GM21529 (cell line): ENCODE measurements at regions not wholly inside any gene's neighbourhood (a gene's known extent, or its start where the extent isn't known, plus 50 kb on each side); places are given as distances from the start of the nearest gene placed in this dataset.
"Not testable (repeated sequence)": the region's sequence is repeated elsewhere in the genome, so short reads cannot be mapped to it uniquely, and the experiment has no call there.

ENCODE experiments used
- ATAC-seq: cut with Tn5 transposase; IDR thresholded peaks from one replicate; pipeline ENCODE4 v1.9.1; 2021; ENCODE audit not compliant: unreplicated experiment

- no peak for ATAC-seq
These were observed 203.9 kb downstream of the HAO1 start for GRCh38 chr20:7736336-7736735.

DNA sequence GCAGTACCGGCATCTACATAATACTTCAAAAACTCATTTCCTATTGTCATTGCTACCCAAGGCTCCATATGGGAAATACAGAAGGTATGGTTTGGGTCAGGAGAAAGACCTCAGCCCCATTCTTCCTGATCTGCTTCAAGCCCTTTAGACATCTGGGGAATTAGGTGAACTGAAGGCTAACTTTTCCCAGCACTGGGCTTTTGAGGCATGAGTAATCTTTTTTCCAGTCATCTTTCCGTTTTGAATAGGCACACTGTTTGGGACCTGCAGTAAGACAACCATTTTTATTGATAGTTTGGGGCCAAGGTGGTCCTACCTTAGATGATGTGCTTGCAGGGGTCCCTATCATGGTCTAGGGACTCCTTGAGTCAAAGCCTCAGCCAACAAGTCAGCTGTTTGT is 198.4 kb downstream of the HAO1 start:
- no peak for ATAC-seq

DNA sequence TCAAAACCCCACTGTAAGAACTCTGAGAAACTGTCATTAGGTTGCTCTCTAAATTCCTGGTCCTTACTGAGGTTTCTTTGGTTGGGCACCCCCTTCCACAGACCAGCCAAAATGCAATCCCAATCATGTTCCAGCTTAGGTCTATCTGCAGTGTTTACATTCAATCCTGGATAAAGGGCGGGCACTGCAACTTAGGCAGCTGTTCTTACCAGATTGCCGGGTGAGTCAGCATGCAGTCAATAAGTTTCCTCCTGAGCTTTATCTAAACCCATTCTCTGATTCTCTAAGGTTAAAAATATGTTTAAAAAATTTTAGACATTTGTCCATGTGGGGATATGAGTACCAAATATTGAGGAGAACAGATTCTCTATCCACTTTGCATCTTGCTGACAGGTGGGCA is 197.8 kb downstream of the HAO1 start:
- no peak for ATAC-seq

DNA sequence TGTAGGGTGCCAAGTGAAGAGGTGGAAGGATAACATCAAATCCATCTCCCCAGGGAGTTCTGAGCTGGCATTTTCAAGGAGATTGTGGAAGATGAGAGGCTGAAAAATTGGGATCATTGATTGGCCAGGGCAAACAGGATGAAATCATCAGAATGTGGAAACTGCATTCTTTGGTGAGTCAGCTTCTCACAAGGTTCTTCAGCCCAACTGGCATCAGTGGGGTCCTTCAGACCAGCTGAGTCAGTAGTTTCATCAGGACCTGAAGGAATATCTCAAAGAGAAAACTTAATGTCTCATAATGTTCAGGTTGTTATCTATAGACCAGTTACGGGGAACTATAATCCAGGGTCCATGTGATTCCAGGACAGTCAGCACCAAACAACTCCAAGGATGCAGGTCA is 195.8 kb downstream of the HAO1 start:
- ATAC-seq, result no peak

DNA sequence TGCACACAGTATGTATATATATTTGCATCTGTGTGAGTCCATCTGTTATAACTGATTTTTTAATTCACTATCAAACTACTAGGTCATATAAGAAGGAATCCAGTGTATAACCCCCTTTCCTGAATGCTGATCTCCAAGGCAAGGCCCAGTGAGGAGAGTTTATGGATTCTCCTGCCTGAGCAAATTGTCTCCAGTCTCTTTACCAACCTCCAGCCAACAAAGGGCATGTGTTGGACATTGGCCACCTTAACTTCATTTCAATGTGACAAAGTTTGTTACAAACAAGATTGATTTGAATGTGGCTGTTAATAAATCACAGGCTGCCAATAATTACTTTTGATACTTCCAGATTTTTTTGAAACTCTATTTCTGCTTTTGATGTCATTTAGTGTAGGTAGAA is 191.6 kb downstream of the HAO1 start:
- ATAC-seq, result no peak

- no peak for ATAC-seq
These were observed 186.2 kb downstream of the HAO1 start for GRCh38 chr20:7754102-7754501.

GRCh38 chr20:7758406-7758805 is 181.9 kb downstream of the HAO1 start:
- ATAC-seq, result no peak

DNA sequence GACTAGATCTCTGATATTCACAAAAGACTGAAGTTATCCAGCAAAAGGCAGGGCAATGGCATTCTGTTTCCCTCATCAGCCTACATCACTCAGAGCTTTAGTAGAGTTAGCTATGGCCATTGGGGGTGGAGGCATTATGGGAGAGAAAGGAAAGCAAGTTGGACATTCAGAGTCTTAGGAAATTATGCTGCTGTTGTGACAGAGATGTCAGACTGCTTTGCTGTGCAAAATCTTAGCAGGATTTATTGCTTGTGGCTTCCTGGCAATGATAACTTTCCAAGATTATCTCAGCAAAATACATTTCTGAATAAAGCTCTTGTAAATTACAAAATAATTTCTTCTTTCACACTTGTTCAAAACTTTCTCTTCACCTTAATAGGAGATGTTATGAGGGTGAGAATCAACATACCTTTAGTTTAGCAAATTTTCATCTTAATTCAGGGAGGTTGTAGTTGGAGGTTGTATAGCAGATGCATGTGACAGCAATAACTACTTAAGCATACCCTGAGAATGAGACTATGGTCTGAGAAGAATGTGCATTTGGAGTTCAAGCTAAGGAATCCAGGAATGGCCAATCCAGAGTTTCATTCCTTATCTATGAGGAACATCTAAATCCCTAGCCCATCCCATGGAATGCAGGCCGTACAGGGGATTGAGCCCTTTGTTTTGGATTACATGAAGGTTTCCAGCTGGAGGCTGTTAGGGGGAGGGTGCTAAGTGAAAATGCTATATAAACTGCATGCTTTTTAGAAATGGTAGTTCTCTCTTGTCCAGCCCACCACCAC is 179.8 kb downstream of the HAO1 start:
- ATAC-seq, result no peak

DNA sequence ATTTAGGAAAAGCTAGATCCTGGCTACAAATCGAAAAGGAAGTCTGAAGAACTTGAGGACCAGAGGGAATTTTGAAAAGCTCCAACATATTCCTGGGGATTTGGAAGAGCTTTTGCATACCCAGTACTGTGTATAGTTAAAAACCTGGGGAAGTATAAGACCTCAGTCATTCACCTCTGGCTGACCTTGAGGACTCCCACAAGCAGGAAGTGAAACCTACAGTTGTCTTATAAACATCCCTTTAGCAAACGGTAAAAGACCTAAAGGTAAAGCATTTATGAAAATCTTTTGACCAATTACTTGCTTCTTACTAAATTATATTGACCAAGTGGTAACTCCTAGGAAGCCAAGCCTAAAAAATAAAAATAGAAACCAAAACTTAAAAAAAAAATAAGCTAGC is 175.0 kb downstream of the HAO1 start:
- peak; percentile 86 for ATAC-seq

DNA sequence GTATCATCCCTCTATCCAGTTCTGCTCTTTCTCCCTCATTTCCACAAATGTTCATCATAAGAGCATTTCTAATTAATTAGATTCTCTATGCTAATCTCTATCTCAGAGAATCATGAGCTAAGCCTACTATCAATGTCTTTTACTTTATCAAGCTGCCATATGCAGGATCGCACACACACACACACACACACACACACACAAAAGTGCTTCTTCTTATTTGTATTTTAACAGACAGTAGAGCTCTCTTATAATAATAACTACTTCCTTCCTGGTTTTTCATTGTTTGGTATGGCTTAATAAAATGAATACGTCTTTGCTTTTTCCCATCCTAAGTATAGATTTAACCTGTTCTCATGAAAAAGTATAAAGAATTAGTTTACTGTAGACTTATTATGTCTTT is 170.2 kb downstream of the HAO1 start:
- ATAC-seq, result no peak

DNA sequence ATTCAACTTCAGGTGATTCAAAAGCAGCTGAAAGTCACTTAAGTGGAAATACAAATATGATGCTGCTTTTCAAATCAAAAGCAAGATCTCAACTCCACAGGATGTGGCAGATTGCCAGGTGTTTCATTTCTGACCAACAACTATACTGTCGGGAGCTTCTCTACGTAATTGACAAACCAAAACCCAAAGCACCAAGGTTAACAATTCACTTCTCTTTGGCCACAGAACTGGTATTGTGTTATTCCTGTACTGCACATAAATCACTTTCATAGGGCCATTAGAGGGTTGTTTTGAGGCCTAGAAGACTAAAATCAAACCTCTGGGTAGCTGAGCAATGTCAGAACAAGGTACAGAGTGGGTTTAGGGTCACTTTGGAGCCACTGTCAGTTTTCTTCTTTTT is 169.7 kb downstream of the HAO1 start:
- peak; percentile 95 for ATAC-seq

DNA sequence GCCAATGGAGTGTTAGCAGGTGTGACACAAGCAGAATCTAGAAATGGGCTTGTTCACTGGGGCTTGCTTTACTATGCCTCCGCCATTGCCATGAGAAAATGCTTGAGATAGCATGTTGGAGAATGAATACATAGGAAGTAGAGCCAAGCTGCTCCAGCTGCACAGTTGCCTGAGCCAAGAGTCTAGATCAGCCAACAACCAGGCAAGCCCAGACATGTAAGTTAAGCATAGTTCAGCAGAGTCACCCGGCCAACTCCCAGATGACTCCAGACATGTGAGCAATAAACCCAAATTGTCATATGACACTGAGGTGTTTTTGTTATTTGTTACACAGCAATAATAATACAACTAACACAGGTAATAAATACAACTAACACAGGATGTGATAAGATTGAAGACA is 167.9 kb downstream of the HAO1 start:
- no peak for ATAC-seq

DNA sequence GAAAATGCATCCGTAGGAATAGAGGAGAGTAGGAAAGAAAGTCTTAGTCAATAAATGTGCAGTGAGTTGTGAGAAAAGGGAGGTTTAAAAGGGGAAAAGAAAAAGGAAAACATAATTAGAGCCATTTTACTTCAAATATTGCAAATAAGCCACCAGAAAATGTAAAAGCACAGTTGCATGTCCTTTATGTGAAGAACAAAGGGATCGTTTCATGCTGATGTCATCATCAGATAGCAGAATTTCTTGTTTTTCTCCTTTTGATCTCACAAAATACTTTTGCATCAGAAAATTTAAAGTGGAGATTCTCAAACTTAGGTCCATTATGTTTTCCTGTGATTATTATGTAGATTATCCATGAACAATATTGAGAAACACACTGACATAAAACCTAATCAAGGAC is 166.7 kb downstream of the HAO1 start:
- no peak for ATAC-seq

DNA sequence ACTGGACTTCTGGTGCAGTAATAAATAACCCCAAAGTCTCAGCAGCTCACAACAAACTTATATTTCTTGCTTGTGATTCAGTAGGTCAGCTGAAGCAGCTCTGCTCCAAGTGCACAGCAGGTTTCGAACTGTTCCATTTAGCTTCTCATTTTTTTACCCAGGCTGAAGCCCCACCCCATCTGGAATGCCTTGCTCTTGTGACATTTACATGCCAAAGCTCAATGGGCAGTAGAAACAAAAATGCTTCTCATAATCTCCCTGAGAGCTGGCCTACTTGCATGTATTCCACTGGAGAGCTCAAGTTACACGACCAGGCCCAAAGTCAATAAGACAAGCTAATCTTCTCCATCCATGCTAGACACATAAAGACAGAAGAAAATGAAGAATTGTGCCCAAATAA is 165.2 kb downstream of the HAO1 start:
- no peak for ATAC-seq

DNA sequence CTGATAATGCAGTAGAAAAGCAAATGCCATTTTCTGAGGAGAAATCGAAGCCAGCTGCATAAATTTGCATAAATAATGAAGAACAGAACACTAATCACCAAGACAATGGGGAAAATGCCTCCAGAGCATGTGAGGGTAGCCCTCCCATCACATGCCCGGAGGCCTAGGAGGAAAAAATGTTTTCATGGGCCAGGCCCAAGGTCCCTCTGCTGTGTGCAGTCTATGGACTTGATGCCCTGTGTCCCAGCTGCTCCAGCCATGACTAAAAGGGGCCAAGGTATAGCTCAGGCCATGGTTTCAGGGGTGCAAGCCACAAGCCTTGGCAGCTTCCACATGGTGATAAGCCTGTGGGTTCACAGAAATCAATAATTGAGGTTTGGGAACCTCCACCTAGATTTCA is 164.1 kb downstream of the HAO1 start:
- ATAC-seq, result no peak

- no peak for ATAC-seq
These were observed 150.1 kb downstream of the HAO1 start for GRCh38 chr20:7790189-7790588.

DNA sequence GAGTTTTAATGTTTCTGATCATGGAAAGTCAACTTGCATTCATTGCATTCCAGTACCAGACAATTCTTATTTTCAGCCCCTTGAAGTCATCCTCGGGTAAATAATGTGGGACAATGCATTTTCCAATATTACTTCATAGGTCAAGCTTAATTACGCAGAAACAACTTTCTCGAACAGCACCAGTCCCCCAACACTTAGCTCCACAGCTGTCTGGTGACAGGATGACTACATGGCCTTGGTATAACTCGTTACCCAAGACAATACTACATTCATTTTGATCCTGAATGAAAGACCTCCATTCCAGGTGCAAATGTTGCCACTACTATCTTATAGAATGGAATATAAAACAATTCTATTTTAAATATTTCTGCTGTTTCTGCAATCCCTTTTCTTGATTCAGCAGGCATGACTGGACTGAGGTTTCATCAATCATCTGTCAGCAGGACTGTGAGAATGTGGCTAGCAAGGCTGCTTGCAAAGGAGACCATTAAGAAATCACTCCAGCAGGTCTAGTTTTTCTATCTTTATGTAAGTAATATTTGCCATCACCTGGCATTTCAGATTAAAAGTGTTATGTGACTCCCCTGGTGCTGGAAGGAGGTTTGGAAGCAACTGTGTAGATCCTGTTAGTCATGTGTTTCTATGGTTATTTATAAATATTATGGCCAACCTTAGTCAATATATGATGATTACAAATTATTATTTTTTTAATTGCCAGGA is 147.9 kb downstream of the HAO1 start:
- no peak for ATAC-seq

DNA sequence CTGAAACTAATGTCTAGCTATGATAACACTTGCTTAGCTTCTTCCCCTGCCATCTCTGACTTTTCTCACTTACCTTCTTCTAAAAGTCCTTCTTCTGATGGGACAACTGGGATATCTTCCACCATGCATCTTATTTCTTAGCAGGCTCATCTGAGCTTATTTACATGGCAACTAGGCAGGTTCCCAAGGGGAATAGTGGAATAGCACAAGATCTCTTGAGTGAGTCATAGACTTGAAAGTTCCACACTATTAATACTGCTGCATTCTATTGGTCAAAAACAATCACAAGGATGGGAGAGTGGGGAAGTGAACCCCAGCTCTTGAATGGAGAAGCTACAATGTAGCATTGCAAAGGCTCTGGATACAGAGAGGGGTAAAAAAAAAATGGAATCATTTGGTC is 142.1 kb downstream of the HAO1 start:
- ATAC-seq, result no peak

DNA sequence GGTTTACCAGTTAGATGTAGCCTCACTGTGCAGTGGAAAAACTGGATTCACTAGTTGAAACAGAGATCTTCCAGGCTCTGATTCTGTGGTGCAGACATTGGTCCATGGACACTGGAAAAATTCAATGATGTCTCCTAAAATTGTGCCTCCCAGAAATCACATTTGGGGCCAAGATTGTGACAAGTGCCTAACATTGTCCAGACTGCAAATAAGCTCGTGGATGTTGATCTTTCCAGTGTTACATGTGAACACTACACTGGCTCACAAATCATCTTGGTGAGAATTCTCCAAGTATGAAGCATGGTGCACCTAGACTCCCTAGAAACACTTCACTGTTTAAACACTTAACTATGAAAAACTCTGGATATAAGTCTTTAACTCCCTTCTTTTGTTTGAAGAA is 140.4 kb downstream of the HAO1 start:
- ATAC-seq, result no peak

DNA sequence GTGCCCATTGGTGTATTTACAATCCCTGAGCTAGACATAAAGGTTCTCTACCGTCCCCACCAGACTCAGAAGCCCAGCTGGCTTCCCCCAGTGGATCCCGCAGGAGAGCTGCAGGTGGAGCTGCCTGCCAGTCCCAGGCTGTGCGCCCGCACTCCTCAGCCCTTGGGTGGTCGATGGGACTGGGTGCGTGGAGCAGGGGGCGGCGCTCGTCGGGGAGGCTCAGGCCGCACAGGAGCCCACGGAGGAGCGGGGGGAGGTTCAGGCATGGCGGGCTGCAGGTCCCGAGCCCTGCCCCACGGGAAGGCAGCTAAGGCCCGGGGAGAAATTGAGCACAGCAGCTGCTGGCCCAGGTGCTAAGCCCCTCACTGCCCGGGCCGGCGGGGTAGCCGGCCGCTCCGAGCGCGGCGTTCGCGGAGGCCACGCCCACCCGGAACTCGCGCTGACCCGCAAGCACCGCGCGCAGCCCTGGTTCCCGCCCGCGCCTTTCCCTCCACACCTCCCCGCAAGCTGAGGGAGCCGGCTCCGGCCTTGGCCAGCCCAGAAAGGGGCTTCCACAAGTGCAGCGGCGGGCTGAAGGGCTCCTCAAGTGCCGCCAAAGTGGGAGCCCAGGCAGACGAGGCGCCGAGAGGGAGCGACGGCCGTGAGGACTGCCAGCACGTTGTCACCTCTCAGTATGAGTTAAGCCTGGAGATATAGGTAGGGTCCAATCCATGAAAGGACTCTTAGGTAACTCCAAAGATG is 136.7 kb downstream of the HAO1 start:
- not testable (repeated sequence) for ATAC-seq

DNA sequence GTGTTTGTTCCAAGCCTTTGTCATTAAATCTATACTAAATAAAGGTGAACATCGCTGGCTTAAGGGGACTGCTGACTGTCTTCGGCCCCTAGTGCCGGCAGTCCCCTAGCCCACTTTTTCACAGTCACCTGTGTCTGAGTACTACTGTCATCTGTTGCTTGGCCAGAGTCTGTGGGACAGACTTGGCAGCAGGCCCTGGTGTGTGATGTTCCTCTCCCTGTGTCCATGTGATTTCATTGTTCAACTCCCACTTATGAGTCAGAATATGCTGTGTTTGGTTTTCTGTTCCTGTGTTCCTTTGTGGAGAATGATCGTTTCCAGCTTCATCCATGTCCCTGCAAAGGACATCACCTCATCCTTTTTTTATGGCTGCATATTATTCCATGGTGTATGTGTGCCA is 133.4 kb downstream of the HAO1 start:
- ATAC-seq, result no peak

- no peak for ATAC-seq
These were observed 123.0 kb downstream of the HAO1 start for GRCh38 chr20:7817286-7817685.
